HG03135 (cell line): ENCODE measurements at regions not wholly inside any gene's neighbourhood (a gene's known extent, or its start where the extent isn't known, plus 50 kb on each side); places are given as distances from the start of the nearest gene placed in this dataset.

Experiments used
- ATAC-seq: cut with Tn5 transposase; IDR thresholded peaks from one replicate; pipeline ENCODE4 v1.9.1; 2021; ENCODE audit warnings: mild to moderate bottlenecking, moderate library complexity; ENCODE audit not compliant: unreplicated experiment

GRCh38 chr5:107294211-107294550 is 376.6 kb downstream of the EFNA5 start:
- peak; percentile 63 for ATAC-seq

GRCh38 chr5:107293541-107294210 is 377.1 kb downstream of the EFNA5 start:
- peak; percentile 15 for ATAC-seq

DNA sequence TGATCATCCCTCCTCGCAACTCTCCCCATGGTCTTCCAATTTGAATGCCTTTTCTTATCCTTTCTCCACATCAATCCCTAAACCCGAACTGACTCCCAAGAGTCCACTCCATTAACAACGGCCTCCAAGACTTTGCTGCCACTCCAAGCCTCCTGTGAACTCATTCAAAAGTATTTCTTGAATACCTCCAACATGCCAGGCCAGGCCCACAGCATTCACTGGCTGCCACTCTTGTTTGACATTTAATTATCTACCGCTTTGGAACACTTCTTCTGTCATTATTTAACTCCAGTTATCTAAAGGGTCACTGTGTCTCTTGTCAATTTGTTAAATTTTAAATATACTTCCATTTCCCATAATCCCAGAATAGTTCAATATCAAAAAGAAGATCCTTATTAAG is 378.9 kb downstream of the EFNA5 start:
- no peak for ATAC-seq

GRCh38 chr5:107290780-107291398 is 379.8 kb downstream of the EFNA5 start:
- ATAC-seq, result no peak

DNA sequence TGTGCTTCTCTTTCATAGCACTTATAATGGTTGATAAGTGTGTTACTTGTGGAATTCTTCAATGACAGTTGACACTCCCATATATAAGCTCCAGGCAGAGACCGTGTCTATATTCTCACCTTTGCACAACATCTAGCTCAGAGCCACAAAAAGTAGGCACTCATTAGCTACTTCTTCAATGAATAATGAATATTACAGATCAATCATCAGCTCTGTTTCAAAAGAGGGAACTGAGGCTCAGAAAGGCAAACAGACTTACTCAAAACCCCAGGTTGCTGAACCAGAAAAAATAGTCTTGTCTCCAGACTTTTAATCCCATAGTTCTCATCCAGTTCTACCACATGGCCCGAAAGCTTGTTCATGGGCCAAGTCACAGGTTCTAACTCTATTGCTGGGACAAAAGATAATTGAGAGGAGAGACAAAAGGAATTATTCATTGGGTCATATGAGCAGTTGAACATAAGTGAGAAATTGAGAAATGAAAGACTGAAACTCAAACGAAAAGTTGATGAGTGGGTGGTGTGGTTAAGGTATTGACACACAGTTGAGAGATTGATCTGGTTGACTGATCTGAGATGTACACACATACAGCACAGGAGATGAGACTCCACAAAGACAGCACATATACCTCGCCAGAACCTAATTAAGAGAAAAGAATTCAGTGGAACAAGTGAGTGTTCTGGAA is 381.6 kb downstream of the EFNA5 start:
- ATAC-seq, result peak; percentile 85

DNA sequence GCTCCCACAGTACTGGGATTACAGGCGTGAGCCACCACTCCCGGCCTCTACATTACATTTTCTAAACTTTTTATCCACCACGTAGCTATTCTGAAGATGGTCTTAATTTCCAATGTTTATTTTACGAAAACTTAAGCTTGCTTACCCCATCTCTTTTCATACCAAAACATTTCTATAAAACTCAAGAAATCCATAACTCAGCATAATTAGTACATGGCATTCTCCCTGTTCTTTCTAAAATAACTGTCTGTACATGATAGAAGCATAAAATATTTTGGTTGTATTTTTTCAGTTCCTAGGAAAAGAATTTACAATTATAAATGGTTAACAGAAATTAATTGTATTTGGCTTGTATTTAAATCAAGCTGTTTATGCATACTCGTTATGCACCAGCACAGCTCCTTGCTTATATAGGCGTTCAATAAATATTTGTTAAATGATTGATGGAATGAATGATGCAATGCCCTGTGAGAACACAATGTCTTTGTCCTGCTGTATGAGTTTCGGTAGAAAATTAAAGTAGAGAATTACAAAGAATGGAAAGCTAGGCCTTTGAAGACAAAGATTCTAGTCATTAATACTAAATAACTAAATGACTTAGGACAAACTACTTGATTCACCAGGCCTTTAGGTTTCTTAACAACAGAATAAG is 384.2 kb downstream of the EFNA5 start:
- no peak for ATAC-seq

GRCh38 chr5:107285772-107286171 is 385.0 kb downstream of the EFNA5 start:
- ATAC-seq, result no peak

DNA sequence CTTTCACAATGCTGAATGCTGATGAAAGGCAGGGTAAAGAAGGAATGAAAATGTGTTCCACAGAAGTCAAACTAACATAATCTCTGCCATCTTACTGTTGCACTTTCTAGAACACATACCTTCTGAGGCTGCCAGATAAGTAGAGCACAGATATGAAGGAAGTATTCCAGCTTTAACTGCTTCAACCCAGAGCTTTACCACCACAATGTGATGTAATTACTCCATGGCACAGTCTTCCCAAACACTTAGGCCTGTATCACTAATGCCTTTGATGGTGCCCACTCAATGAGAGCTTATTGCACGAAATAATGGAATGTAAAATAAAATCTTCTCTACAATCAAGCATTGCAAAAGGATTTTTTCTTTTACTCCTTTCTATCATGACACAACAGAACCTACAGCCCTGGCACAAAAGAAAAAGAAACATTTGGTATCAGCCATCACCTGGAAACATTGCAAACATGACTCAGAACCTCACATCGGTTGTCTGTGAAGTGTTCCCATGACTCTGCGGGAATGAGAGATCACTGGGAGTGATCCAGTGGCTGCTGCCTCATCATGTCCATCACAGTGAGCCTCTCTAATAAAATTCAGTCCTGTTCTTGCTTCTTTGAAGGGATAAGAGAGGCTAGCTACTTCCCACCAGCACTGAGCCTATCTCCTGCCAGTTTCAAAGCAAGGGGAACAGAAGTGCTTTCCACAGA is 385.8 kb downstream of the EFNA5 start:
- ATAC-seq, result no peak

DNA sequence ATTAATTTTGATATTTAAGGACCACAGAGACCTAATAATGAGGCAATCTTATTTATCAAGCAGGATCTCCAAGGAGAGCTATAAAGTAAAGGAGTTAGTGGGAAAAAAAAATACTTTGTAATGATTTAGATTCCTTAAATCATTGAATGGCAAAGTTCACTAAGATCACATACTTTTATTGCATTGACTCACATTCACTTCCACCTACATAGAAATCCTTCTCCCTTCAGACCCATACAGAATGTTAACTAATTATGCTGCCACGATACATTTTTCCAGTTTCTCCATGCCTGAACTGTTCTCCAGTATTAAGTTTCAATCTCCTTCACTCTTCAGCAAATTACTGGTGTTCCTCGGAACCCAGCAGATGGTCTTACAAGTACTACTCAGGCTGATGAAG is 388.7 kb downstream of the EFNA5 start:
- no peak for ATAC-seq

DNA sequence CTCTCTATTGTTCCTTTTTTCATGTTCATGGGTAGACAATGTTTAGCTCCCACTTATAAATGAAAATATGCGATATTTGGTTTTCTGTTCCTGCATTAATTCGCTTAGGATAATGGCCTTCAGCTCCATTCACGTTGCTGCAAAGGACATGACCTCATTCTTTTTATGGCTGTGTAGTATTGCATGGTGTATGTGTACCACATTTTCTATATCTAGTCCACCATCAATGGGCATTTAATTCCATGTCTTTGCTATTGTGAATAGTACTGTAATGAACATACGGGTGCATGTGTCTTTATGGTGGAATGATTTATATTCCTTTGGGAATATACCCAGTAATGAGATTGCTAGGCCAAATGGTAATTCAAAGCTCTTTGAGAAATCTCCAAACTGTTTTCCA is 392.0 kb downstream of the EFNA5 start:
- no peak for ATAC-seq

- ATAC-seq, result no peak
These were observed 393.1 kb downstream of the EFNA5 start for GRCh38 chr5:107277485-107278125.

GRCh38 chr5:107275333-107275732 is 395.4 kb downstream of the EFNA5 start:
- no peak for ATAC-seq

DNA sequence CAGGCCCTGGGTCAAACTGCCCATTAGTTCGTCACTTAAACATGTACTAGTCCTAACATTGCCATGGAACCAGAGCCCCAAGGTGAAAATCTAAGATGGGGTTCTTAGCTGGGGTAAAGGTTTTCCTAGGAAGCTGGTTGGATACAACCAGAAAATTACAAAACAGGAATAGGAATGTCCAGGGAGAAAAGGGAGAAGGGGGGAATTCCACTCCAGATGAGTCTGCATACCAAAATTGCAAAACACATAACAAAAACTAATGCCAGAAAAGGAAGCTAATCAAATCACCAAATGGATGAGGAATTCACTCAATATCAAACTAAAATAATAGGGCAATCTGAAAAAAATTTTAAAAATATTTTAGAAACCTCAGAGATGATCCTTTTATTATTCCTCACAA is 396.2 kb downstream of the EFNA5 start:
- ATAC-seq, result no peak

- no peak for ATAC-seq
These were observed 397.8 kb downstream of the EFNA5 start for GRCh38 chr5:107272954-107273353.

DNA sequence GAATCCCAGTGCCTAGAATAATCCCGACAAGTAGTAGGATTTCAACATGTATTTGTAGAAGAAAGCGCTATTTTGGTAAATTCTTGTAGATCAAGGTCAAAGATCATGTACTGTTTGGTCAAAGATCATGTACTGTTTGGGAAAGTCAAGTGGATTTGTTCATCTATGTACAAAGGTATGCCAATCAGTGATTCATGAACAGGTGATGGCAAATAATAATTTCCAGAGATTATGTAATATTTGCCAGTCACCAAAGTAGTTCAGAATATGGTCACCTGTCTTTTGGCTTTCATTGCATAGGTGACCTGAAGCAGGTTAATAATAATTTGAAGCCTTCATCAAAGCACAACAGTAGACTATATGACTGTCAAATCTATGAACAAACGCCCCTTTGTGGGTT is 398.2 kb downstream of the EFNA5 start:
- no peak for ATAC-seq

DNA sequence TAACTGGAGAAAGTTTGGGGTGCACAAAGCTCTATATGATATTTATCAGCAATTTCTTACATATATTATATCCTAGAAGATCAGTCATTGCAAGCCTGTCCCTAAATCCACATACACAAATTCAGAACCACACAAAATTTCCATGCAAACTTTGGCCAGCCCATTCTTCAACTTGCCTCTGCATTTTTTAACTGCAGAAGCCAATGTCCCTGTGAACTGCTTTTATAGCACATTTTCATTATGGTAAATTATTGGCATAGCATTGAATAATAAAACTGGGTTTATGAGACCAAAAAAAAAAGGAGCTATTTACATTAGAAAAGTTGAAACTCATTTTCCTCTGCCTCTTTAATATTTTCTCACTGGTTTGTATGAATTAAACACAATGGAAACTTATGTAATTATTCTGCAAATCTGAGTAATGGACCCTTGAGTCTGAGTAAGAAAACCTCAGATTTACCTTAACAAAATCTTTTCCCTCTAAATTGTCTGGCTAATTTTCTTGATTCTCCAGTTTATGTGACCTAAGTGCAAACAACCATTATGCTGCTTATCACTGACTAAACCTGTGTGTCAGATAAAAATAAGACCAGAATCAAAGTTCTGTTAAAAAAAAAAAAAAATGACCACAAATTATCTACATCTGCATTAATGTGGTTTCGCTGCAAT is 398.9 kb downstream of the EFNA5 start:
- no peak for ATAC-seq

- ATAC-seq, result no peak
These were observed 400.2 kb downstream of the EFNA5 start for GRCh38 chr5:107270561-107270960.

DNA sequence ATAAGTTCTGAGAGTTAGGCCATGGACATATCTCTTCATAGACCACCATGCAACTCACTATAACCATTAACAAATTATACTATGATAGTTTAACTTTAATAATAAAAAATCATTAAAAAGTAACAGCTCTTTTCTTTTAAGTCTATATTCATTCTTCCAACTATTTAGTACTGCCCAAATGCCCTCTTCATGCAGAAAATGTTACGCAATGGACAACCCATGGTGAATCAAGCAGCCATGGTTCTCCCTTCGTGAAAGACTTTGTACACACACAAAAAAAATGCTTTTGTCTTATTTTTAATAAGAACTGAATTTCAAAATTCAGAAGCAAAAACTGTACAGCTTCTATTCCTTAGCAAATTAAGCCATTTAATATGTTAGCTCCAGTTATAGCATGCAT is 401.1 kb downstream of the EFNA5 start:
- no peak for ATAC-seq

DNA sequence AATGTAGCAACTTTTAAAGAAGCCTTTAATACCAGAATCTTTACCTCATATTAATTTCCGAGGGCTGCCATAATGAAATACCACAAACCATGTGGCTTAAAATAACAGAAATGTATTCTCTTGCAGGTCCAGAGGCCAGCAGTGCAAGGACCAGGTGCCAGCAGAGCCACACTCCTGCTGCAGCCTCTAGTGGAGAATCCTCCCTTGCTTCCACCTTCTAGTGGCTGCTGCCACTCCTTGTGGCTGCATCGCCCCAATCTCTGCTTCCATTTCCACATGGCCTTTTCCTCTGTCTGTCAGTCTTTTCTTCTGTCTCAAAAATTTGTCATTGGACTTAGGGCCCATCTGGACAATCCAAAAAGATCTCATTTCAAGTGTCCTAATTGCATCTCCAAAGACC is 401.5 kb downstream of the EFNA5 start:
- ATAC-seq, result no peak

DNA sequence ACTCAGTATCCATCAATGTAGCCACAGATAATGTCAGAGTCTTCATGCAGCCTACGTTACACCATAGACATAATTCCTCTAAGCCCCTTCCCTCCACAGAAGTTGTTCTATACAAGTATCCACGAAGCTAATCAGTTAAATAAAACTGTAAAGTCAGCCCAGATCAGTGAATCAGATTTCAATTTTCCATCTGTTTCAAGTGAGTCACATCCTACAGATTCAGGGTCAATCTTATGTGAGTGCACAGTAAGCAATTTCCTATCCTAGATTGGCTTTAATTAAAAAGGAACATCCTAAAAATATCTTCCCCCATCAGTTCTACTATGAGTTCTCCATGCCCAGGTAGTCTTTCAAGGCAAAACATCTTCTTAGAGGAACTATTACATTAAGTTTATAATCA is 402.5 kb downstream of the EFNA5 start:
- no peak for ATAC-seq
